NCI-H446 treated with DMSO at 0.1 percent for 48 hours (cell line): ENCODE measurements at regions not wholly inside any gene's neighbourhood (a gene's known extent, or its start where the extent isn't known, plus 50 kb on each side); places are given as distances from the start of the nearest gene placed in this dataset.
"Not testable (repeated sequence)": the region's sequence is repeated elsewhere in the genome, so short reads cannot be mapped to it uniquely, and the experiment has no call there.

Source experiments
- DNase-seq: peaks from one replicate; lab custom pipeline; 2025; lab: John Stamatoyannopoulos, UW

GRCh38 chr10:123221418-123221817, 67.2 kb downstream of the BUB3 start:
- no peak for DNase-seq

- DNase-seq: no peak
Observed at GRCh38 chr10:123222832-123223231, 68.6 kb downstream of the BUB3 start.

GRCh38 chr10:123227706-123228105, 73.5 kb downstream of the BUB3 start:
- DNase-seq: no peak

- no peak for DNase-seq
Observed at GRCh38 chr10:123229927-123230630, 75.9 kb downstream of the BUB3 start.

GRCh38 chr10:123232879-123233278, 78.7 kb downstream of the BUB3 start:
- not testable (repeated sequence) for DNase-seq

- not testable (repeated sequence) for DNase-seq
Observed at GRCh38 chr10:123235014-123235413, 80.8 kb downstream of the BUB3 start.

- DNase-seq: no peak
Observed at GRCh38 chr10:123236126-123236525, 81.9 kb downstream of the BUB3 start.

- no peak for DNase-seq
Observed at GRCh38 chr10:123240250-123240649, 86.0 kb downstream of the BUB3 start.

GRCh38 chr10:123240776-123241175, 86.6 kb downstream of the BUB3 start:
- no peak for DNase-seq

- DNase-seq: no peak
Observed at GRCh38 chr10:123241391-123242141, 87.4 kb downstream of the BUB3 start.

GRCh38 chr10:123244747-123245146, 90.5 kb downstream of the BUB3 start:
- no peak for DNase-seq

GRCh38 chr10:123245264-123245663, 91.1 kb downstream of the BUB3 start:
- DNase-seq: no peak

GRCh38 chr10:123249894-123250293, 95.7 kb downstream of the BUB3 start:
- DNase-seq: no peak

- DNase-seq: no peak
Observed at GRCh38 chr10:123250640-123251039, 96.4 kb downstream of the BUB3 start.

GRCh38 chr10:123252779-123253178, 98.6 kb downstream of the BUB3 start:
- DNase-seq: no peak

GRCh38 chr10:123254343-123254742, 100.1 kb downstream of the BUB3 start:
- DNase-seq: not testable (repeated sequence)

GRCh38 chr10:123257904-123258456, 103.8 kb downstream of the BUB3 start:
- DNase-seq: no peak

- no peak for DNase-seq
Observed at GRCh38 chr10:123259081-123259480, 104.9 kb downstream of the BUB3 start.

GRCh38 chr10:123259791-123260190, 105.6 kb downstream of the BUB3 start:
- no peak for DNase-seq

GRCh38 chr10:123262456-123262855, 108.3 kb downstream of the BUB3 start:
- DNase-seq: no peak

GRCh38 chr10:123266971-123267370, 112.8 kb downstream of the BUB3 start:
- DNase-seq: no peak

GRCh38 chr10:123269017-123269552, 114.9 kb downstream of the BUB3 start:
- no peak for DNase-seq

GRCh38 chr10:123269675-123270074, 115.5 kb downstream of the BUB3 start:
- DNase-seq: no peak
